ENCODE measurements at regions not wholly inside any gene's neighbourhood (a gene's known extent, or its start where the extent isn't known, plus 50 kb on each side); places are given as distances from the start of the nearest gene placed in this dataset.

DNA sequence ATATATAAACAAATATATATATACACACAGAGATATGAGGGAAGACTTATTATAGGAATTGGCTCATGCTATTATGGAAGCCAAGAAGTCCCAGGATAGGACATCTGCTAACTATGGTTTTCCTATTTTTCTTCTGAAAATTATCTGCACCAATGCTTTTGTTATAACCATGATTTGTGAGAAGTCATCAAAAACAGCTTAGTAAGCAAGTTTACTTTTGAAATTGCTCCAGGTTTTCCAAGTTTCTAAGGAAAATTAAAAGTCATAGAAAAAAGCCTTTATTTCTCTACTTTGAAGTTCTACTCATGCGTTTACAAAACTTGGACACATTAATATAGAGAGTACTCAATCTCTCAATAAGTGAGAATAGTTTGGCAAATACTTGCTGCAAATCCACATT, 213.1 kb downstream of the TRAM1L1 start:
- no peak for DNase-seq (ENCODE audit: low spot score)

DNA sequence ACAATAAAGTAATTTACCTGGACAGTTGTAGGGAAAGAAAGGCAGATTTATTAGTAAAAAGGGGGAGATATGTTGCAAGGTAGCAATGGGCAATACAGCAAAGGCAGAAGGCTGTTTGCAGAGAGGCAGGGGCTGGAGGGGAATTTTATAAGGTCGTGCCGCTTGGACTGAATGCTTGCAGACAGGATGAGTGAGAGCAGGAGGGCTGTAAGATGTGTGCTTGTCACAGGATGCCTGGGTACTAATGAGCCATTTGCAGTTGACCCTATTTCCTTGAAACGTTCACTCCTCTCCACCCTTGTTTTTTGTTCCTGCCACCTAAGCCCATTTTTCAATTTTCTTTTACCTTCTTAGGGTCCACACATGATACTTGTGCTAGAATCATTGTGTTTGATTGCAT, 214.7 kb downstream of the TRAM1L1 start:
- no peak for DNase-seq (ENCODE audit: low spot score)

DNA sequence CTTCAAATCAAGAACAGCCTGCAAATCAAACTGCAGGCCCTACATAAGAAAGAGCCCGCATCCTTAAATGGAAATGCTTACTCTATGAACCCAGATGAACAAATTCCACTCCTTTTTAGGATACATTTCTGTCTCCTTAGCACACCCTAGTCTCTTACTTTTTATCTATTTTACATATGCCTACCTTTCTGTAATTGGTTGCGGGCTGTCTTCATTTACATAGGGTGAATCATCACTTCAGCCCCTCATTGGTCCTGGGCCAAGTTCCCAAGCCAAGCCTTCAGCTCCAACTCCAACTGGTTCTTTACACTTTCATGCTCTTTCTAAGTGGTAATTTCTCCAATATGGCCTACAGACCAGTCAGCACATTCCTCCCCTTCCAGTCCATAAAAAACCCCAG, 219.3 kb downstream of the TRAM1L1 start:
- no peak for DNase-seq (ENCODE audit: low spot score)

DNA sequence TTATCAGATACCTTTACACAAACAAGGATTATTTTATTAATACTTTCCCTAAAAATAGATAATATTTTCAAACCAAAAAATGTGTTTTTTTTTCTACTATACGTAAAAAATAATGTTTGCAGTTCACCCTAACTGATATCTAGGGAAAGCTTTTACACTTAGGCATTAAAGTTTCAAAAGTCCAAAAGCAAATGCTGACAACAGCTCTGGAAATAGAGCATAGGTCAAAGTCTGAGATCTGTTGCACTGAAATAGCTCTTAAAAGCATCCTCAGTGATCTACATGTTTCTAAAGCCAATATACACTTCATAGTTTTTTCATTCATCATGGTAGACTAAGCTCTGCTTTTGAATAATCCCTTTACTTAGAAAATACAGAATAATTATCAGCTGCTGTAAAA, 222.8 kb downstream of the TRAM1L1 start:
- no peak for DNase-seq (ENCODE audit: low spot score)

DNA sequence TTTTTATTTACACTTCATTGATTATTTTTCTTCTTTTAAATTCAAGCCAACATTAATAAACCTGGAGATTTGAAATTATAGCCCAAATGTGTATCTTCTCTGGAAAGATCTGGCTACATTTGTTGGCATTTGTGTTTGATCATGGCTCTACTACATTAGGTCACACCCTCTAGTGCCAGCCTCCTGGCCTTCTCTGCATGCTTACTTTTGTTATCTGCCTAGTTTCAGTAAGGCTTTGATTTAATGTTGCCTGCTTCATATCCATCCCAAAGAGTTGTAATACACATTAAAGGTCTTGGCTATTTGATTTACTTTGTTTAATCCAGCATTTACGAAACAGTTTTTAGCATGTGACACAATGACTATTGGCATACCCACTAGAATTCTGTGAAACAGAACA, 224.5 kb downstream of the TRAM1L1 start:
- DNase-seq (ENCODE audit: low spot score), result no peak

DNA sequence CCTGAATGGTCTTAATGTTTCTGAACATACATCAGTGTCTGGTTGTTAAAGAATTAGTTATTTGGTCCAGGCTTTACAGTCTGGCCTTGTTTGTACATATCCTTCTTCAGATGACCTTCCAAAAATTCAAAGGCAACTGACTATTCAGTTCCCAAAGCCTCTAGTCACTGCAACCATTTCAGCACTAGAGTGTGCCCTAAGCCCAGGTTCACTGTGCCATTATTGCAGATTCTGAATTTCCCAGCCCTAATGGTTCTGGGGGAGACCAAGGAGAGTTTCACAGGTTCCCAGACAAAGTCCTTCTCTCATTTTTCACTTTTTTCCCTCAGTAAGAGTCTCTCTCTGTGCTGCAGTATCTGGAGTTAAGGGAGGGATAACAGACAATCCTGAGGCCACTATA, 235.8 kb downstream of the TRAM1L1 start:
- DNase-seq (ENCODE audit: low spot score), result no peak

DNA sequence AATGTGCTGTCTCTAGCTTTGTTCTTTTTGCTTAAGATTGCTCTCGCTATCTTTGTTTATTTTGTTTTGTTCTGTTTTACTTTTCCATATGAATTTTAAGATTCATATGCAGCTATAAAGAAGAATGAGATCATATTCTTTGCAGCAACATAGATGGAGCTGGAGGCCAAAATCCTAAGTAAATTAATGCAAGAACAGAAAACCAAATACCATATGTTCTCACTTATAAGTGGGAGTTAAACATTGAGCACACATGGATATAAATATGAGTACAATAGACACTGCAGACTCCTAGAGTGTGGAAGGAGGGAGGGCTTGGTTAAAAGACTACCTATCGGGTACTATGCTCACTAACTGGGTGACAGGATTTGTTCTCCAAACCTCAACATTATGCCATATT, 237.8 kb downstream of the TRAM1L1 start:
- DNase-seq (ENCODE audit: low spot score), result no peak

DNA sequence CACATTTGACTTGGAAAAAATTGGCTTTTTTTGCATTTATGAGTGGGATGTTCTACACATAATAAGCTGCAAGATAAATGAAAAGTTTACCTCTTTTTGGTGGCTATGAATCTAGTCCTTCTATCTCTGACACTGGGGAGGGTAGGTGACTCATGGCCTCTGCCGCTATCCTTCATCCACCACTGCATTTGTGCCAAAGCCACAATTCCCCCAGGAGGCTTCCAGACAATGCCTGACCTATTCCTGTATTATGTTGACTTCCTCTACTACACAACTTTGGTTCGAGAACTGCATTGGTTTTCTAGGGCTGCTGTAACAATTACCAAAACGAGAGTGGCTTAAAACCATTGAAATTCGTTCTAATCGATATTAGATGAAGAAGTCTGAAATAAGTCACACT, 245.6 kb downstream of the TRAM1L1 start:
- DNase-seq (ENCODE audit: low spot score), result no peak

DNA sequence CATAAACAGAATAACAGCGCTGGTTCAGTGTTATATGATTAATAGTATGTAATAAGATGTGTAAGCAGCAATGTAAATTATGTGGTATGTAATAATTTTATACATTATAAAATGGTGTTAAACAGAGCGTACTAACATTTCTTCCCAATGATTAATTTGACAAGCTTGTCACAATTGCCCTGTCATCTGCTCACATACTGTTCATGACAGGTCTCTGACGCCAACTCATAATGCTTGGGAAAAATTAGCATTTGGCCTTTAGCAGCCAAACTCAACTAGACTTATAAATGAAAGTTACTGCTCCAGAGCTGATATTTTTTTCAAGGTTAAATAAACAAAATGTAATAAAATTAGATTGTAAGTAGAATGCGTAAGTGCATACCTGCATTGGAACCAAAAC, 246.8 kb downstream of the TRAM1L1 start:
- DNase-seq (ENCODE audit: low spot score), result no peak

DNA sequence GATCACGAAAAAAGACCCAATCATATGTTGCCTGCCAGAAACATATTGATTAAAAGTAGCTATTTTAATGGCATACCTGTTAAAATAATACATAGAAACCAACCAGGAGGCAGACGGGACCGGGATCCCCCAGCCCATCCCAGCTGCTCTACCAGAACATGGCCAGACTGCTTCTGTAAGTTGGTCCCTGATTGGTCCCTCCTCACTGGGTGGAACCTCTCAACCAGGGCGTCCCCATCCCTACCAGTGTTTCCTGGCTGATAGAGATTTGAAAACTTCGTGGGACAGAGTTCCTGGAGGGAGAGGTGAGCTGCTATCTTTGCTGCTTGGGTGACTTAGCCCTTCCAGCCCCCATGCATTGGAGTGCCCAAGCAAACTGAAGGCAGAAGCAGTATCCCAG, 256.2 kb downstream of the TRAM1L1 start:
- DNase-seq (ENCODE audit: low spot score), result no peak

DNA sequence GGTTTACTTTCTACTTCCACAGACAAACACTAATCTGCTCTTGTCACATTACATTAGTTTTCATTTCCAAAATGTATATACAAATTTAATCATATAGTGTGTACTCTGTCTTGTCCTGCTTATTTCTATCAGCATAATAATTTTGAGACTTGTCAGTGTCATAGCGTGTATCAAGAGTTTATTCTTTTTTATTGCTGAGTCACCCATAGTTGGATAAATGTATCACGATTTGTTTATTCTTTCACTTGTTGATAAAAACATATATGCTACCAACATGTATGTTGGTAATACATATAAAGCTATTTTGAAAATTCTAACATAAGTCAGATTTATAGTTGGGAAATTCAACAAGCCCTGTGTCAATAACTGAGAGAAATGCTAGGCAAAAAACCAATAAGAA, 261.2 kb downstream of the TRAM1L1 start:
- DNase-seq (ENCODE audit: low spot score), result no peak

DNA sequence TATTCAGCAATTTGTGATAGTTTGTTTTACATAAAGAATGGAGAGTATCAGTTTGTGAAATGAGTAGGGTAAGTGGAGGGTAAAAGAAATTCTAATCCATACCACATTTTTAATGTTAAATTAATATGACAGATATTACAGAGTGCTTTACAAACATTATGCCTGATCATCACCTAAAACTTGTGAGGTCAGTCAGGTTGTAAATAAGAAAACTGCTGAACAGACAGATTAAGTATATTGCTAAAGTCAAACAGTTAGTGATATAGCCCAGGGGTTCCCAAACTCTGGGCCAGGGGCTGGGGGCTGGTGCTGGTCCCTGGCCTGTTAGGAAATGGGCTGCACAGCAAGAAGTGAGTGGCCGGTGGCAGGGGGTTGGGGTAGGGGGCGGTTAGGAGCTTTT, 273.6 kb downstream of the TRAM1L1 start:
- no peak for DNase-seq (ENCODE audit: low spot score)

DNA sequence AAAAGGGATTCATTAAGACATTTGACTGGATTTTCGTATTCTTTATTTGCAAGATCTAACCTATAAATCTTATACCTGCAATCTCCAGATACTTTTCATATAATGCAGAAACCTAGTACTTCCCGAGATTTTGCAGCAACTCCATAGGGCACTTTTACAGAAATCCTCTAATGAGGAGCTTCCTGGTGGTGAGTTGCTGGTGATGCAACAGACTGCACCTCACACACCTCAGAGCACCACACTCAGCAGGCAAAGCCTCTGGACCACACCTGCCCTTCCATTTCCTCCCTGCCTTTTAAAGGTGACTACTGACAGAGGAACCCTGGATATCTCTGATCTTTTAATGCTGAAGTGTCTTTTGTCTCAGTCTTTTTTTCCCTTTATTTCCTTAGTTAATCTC, 289.4 kb downstream of the TRAM1L1 start:
- no peak for DNase-seq (ENCODE audit: low spot score)

DNA sequence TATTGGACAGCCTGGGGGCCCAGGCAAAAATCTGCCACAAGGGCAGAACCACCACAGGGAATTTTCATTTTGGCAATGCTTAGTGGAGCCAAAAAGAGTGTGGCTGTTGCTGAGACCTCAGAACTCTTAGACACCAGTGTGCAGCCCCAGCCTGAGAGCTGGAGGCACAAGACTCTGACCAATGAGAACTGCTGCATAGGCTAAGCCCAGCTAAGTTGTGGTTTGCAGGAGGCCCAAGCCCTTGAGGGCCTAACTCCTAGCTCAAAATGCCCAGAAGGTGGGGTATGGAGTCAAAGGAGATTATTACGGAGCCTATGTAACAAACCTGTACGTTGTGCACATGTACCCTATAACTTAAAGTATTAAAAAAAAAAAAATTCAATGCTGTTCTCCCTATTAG, 296.7 kb downstream of the TRAM1L1 start:
- no peak for DNase-seq (ENCODE audit: low spot score)

DNA sequence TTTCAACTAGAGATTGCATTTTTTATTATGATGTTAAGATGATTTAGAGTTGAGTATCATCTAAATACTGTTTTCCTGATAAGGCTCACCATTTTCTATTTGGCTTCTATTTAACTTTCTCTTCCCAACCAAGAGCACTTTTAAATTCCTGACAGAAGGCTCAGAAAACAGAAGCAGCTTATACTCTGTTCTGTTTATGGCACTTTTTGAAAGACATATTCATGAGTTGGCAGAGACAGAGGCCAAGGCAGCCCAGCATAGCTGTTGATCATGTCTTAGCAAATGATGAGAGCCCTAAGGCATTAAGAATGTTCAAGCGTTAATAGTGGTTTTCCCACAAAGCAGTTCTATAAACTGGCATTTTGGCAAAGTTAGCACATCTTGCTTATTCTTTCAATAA, 330.3 kb downstream of the TRAM1L1 start:
- no peak for DNase-seq (ENCODE audit: low spot score)

DNA sequence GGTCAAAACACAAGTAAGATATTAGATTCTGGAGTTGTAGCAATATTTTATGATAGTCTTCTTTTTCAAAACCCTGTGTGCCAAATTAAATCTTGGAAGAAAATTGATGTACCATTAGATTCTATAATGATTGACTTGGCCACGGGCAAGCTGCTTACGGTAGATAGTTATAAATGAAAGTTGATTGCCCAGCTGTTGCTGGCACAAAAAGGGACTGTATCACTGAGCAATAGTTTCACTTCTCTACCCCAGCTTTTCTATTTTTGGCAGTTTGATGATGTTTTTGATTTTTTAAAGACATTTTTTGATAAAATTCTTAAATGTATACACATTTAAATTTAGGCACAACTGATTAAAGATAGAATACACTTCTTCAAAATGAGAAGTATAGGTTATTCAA, 333.3 kb downstream of the TRAM1L1 start:
- DNase-seq (ENCODE audit: low spot score), result no peak

DNA sequence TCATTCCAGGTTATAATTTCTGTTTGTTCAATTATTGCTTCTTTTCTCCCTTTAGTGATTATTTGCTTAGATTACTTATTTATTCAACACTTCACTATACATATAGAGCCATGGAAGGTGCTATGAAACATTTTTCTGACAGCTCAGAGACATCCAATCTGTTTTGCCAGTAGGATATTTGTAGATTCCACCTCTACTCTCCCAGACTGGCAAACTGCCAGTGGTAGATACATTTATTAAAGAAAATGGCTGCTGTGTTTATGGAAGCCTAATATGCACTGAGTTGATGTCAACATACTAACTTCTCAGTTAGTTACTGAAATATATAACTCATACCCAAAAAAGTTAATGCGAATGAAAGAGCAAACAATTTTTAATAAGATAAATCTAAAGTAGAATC, 348.6 kb downstream of the TRAM1L1 start:
- DNase-seq (ENCODE audit: low spot score), result no peak

DNA sequence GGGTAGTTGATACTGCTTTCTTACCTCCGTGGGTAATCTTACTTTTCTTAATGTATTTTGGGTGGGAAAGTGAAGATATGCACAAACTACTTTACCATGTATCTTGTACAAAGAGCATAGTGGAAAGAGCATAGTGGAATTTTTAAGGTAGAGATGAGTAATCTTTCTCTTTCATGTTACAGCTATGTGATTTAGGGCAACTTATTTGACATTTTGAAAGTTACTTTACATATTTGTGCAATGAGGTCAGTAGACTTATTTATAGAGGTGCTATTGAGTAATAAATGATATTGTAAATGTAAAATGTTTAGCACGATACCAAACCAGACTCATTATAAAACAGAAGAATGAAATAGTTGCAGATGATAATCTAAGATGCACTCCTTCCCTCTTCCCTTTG, 351.2 kb downstream of the TRAM1L1 start:
- DNase-seq (ENCODE audit: low spot score), result no peak

DNA sequence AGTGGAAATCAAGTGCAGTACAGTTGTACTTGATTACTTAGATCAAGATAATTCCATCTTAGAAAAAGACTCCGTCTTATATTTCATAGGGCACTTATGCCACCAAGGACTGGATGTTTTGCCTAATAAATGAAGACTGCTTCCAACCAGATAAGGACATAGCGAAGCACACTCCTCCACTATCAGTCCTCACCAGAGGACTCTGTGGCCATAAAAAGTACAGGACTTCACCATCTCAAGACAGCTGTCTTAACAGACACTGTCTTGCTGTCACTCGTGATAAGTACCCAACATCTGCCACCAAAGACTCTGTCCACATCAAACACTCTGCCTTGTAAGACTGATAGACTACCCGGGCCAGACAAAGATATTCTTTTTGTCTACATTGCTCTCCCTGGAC, 352.0 kb downstream of the TRAM1L1 start:
- peak; percentile 4 for DNase-seq (ENCODE audit: low spot score)

DNA sequence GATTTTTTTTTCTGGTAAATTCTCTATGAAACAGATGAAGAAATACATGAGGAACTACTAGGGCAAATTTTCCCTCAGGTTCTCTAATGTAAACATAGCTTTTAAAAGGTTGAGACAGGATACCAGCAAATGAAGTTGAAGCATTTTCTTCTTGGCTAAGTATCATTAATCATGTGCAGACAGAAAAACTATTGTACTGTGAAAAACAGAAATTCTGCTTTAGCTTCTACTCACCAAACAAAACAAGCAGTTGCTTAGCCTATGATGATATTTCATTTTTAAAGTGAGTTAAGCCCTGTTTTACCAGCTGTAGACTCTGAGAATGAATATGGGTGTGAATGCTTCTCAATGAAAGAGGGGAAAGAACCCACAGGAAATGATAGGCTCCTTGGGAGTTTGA, 358.9 kb downstream of the TRAM1L1 start:
- DNase-seq (ENCODE audit: low spot score), result no peak

DNA sequence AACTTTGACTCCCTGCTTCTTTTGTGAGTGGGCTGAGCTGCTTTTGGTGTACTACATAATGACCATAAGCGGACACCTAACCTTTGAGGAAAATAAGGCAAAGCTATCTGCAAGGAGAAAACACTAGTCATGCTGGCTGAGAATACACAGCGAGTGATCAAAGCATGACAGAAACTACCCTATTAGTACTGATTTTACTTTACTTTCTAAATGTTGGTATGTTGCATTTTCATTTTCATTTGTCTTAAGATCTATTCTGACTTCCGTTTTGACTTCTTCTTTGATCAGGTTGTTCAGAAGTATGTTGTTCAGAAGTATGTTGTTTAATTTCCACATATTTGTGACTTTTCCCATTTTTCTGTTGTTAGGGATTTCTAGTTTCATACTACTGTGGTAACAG, 361.1 kb downstream of the TRAM1L1 start:
- no peak for DNase-seq (ENCODE audit: low spot score)

DNA sequence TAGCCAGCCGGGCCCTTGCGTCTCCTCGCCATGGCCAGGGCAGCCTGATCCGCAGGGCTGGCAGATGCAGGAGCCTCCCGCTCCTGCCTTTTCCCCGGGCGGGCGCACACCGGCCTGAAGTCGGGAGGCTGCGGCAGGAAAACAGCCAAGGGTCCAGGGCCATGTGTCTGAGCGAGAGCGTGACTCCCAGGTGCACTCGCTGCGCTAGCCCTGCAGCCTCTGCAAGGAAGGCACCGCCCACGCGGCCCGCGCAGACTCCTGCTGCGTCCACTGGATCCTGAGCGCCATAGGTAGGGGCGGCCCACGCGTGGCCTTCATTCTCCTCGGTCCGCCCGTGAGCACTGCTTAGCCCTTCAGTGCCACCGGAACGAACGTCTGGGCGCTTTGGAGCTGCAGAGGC, 379.9 kb downstream of the TRAM1L1 start:
- no peak for DNase-seq (ENCODE audit: low spot score)

DNA sequence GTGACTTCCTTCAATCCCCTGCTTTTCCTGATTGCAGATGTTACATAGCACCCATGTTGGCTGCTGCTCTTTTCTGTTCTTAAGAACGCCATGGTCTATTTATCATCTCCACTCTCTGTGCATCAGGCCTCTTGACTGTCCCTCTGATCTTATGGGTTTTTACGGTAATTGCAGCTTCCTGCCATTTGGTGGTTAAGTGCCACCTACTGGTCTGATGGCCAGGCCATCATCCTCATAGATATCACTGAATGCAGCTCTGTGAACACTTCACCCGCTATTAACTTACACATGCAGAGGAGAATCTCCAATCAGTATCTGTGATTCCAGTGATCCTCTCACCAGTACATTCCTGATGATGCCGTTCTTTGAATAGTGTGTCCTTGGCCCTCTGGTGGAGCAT, 382.4 kb downstream of the TRAM1L1 start:
- DNase-seq (ENCODE audit: low spot score), result no peak

DNA sequence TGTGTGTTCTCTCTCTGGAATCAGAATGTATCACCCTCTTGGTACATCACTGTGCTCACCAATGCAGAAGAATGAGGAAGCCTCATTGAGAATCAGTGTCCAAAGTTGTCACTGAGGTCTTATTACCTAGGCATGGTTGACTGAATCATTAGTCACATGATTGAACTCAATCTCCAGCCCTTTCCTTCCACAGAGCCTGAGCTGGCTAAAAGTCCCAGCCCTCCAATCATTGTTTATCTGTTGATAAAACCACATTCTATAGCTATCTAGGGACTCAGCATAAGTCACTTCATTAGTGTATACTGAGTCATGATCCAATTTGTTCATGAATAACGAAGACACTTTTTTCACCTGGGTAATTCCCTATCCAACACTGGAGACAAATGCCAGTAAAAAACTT, 396.8 kb downstream of the TRAM1L1 start:
- no peak for DNase-seq (ENCODE audit: low spot score)

DNA sequence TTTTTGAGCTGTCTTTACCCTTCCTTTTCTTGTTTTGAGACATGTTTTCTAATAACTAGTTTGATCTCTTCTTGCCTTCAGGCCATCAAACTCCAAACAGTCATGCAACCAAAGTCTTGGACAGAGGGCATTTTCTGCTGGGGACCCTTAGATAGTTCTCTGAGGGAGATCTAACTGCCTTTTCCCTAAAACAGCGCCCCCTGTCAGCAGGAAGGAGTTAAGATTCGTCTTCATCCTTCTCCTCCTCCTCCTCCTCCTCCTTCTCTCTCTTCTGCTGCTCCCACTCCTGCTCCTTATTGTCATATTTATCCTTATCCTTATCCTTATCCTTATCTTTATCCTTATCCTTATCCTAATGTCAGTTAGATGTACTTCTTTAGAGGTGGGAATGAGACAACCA, 417.2 kb downstream of the TRAM1L1 start:
- DNase-seq (ENCODE audit: low spot score), result peak; percentile 2

DNA sequence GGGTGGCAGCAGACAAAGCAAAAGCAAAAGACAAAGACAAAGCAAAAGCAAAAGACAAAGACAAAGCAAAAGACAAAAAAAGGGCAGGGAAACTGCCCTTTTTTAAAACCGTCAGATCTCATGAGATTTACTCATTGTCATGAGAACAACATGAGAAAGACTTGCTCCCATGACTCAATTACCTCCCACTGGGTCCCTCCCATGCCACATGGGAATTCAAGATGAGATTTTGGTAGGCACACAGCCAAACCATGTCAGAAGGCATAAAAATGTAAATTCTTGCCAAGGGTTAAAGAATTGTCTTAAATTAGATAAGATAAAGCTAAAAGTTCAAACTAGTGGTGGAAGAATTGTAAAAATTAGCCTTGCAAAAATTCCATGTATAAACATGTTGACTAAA, 419.7 kb downstream of the TRAM1L1 start:
- no peak for DNase-seq (ENCODE audit: low spot score)
